ENCODE measurements at regions not wholly inside any gene's neighbourhood (a gene's known extent, or its start where the extent isn't known, plus 50 kb on each side); places are given as distances from the start of the nearest gene placed in this dataset.

GRCh38 chr11:62073061-62073460 lies 50.8 kb upstream of the INCENP start:
- no peak for DNase-seq

DNA sequence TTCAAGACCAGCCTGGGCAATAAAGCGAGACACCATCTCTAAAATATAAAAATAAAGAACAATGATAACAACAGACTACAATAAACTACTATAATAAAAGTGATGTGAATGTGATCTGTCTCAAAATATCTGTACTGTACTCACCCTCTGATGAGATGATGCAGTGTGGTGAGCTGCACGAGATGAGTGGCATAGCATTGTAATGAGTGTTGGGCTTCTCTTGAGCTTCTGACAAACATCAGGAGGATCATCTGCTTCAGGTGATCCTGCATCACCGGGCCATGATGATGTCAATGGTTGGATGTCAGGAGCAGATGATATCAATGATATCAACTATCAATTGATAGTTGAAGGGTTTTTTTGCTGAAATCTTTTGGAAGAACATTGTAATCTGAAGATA lies 52.4 kb upstream of the INCENP start:
- DNase-seq = no peak

- DNase-seq = no peak
Observed at GRCh38 chr11:62069986-62070919, 53.6 kb upstream of the INCENP start.

DNA sequence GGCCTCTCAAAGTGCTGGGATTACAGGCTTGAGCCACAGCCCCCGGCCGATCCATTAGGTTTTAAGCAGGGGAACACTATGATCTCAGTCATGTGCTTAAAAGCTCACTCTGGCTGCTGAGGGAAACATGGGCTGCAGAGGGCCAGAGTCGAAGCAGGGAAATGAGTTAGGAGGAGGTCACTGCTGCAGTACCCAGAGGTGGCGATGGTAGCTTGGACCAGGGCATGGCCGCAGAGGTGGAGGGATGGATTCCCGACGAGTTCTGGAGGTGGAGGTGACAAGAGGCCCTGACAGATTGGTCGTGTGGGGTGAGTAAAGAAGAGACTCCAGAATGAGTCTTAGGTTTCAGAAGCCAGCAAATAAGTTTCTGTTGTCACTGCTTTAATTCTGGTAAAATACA lies 54.4 kb upstream of the INCENP start:
- no peak for DNase-seq

DNA sequence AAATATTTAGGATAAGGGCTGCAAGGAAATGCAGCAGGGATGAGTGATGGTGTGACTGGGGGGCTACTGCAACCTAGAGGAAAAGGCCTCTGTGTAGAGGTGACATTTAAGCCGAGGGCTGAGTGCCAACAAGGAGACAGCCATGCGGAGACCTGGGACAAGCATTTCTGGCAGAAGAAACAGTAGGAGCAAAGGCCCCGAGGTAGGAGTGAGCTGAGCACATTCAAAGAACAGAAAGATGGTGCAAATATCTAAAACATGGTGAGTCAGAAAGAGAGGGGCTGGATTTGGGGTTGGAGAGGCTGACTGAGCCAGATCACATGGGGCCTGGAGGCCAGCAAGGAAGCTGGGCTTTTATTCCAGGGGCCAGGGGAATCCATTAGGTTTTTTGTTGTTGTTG lies 55.1 kb upstream of the INCENP start:
- no peak for DNase-seq

- no peak for DNase-seq
Observed at GRCh38 chr11:62067741-62068140, 56.1 kb upstream of the INCENP start.

GRCh38 chr11:62064221-62064620 lies 59.6 kb upstream of the INCENP start:
- DNase-seq = no peak

- no peak for DNase-seq
Observed at GRCh38 chr11:62062223-62062861, 61.5 kb upstream of the INCENP start.

- DNase-seq = no peak
Observed at GRCh38 chr11:62061356-62062222, 62.2 kb upstream of the INCENP start.

- DNase-seq = no peak
Observed at GRCh38 chr11:62057069-62057468, 66.7 kb upstream of the INCENP start.

GRCh38 chr11:62055970-62056369 lies 67.8 kb upstream of the INCENP start:
- no peak for DNase-seq

DNA sequence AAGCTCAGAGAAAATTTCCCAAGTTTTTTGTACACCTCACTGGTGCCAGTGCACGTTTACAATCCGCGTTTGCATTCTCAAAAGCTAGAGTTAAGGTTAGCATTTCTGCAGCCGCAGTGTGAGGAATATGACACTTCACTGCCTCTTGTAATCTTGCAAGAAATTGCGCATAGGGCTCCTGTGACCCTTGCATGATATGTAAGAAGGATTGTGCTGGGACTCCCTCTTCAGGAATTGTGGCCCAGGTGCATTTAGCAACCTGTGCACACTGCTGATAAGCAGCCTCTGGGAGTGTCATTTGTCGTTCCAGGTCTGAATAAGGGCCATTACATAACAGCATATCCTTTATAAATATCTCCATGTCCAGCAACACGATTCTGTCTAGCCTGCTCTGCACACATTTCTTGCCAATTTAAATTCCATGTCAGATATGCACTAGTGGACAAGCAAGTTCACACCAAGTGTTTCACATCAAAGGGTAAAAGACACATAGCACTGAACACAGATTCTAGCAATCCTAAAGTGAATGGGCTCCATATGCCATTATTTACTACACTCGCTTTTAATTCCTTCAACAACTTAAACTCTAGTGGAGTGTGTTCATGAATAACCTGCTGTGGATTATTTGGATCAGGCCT lies 69.2 kb upstream of the INCENP start:
- no peak for DNase-seq

DNA sequence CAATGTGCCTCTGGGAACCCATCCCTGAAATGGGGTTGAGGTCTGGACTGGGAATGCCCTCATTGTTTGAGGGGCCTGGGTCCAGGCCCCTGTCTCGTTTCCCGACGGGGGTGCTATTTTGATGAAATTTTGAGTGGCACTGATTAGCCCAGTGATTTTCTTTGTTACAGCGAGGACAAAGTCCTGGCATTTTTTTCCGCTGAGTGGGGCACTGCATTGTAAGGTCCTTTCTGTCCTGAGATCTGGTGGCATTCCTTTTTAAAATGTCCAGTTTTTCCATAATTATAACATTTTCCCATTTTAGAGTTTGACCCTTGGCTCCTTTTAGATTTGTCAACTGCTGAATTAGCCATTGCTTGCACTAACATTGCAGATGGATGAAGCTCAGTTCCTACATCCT lies 69.7 kb upstream of the INCENP start:
- no peak for DNase-seq

DNA sequence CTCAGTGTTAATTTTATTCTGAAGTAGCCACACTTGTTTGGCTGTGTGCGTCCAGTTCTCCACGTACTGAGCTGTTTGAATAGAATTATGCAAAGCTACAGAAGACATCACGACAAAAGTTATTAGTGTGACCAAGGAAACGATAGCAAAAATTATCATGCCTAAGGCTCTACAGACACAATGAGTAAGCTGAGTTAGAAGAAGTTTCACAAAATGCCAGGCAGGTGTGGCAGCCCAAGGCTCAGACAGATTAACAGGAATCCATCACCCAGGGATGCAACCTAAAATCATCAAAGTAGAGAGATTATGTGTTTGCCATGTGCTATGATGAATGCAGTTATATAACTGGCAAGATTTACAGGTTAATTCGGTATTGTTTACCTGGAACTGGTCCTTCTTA lies 73.1 kb upstream of the INCENP start:
- no peak for DNase-seq

- no peak for DNase-seq
Observed at GRCh38 chr11:62048100-62048499, 75.7 kb upstream of the INCENP start.

DNA sequence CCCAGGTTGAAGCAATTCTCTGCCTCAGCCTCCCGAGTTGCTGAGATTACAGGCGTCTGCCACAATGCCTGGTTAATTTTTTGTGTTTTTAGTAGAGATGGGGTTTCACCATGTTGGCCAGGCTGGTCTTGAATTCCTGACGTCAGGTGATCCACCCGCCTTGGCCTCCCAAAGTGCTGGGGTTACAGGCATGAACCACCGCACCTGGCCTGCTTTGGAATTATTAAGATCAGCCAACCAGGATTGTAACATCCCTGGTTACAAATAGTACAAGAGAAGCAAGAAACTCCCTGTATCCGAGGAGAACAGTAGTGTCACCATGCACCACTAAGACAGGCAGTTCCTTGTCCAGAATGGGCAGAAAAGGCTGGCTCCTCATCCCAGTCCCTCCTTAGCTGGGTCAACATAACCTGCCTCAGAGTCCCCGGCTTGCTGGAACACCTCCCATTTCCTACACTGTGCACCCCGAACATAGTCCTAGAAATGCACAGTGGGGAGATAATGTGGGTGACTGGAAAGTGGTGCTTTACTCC lies 77.2 kb upstream of the INCENP start:
- no peak for DNase-seq

- DNase-seq = no peak
Observed at GRCh38 chr11:62044639-62045121, 77.2 kb upstream of the FTH1 start.

DNA sequence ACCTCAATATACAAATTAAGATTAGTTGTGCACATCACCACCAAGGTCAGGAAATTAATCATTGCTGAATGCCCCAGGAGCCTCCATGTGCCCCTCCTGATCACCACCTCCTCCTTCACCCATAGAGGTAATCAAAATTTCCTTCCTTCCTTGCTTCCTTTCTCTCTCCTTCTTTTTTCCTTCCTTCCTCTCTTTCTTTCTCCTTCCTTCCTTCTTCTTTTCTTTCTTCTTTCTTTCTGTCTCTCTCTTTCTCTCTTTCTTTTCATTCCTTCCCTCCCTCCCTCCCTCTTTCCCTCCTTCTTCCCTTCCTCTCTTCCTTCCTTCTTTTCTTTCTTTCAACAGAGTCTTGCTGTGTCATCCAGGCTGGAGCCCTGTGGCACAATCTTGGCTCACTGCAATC lies 67.9 kb upstream of the FTH1 start:
- no peak for DNase-seq

- DNase-seq = no peak
Observed at GRCh38 chr11:62034036-62034338, 66.6 kb upstream of the FTH1 start.

- no peak for DNase-seq
Observed at GRCh38 chr11:62033191-62034035, 66.0 kb upstream of the FTH1 start.

- no peak for DNase-seq
Observed at GRCh38 chr11:62030071-62030684, 62.7 kb upstream of the FTH1 start.

Data from activated effector memory CD4-positive, alpha-beta T cell treated with anti-CD3 and anti-CD28 coated beads, Interleukin-2, amount 50 U/mL, for 16 hours (primary cell).